HepG2 (cell line): ENCODE measurements at regions not wholly inside any gene's neighbourhood (a gene's known extent, or its start where the extent isn't known, plus 50 kb on each side); places are given as distances from the start of the nearest gene placed in this dataset.

Experiments used
- ATAC-seq: fragments of 200-7000 bp; cut with Tn5 transposase; 3 replicates; pipeline ENCODE4 v1.9.1; 2020; ENCODE audit warnings: mild to moderate bottlenecking, moderate library complexity
- BruUV-seq: library from RNA; stranded (reverse); fragments of 400-500 nt; replicated peaks from 2 replicates; lab custom pipeline; 2021; lab: Mats Ljungman, UMichigan
- CTCF ChIA-PET: fragments of 300-600 bp; formaldehyde crosslinking; extraction: SDS; loops from one replicate; lab custom pipeline; 2021; ENCODE audit warnings: low total read pairs, inconsistent platforms, low intra/inter-chr PET ratio; lab: Yijun Ruan, JAX
- POLR2A ChIA-PET: fragments of 350-600 bp; sonication (Branson Sonifier 250); formaldehyde crosslinking; loops from one replicate; lab custom pipeline; 2020; ENCODE audit warnings: antibody characterized with exemption, inconsistent platforms; lab: Yijun Ruan, JAX
- DNase-seq: peaks from one replicate; pipeline ENCODE4 v3.0.0-alpha.2; 2015; ENCODE audit warnings: low spot score
- FAIRE-seq: peaks from 3 replicates; lab custom pipeline; 2011; peaks lifted over from hg19 to GRCh38; lab: Jason Lieb, UNC
- H2AFZ ChIP-seq: one replicate; pipeline ENCODE4 v1.6.1; 2011; ENCODE audit warnings: low read length, inconsistent platforms
- H3K27ac ChIP-seq: fragments of 300-600 bp; 3 replicates; pipeline ENCODE4 v1.8.0; 2011; ENCODE audit warnings: mixed run types, mild to moderate bottlenecking, mixed read lengths, low read length, inconsistent platforms; ENCODE audit not compliant: insufficient read depth; ENCODE audit errors: extremely low read length
- H3K27me3 ChIP-seq, 2 experiments: fragments of 200-600 bp in 1 of 2; 2 replicates in 1 of 2; 3 replicates in 1 of 2; pipeline versions ENCODE4 v1.6.0 to v1.8.0; 2011; ENCODE audit warnings: low read length in 2 of 2, mild to moderate bottlenecking in 2 of 2, moderate library complexity in 2 of 2, inconsistent platforms in 1 of 2; ENCODE audit not compliant: insufficient read depth in 2 of 2, control insufficient read depth in 1 of 2
- H3K36me3 ChIP-seq, 2 experiments: fragments of 200-600 bp in 1 of 2; replicated peaks in 1 of 2; 2 replicates in 1 of 2; 3 replicates in 1 of 2; pipeline versions ENCODE4 v1.5.1 to v1.8.0; 2011; ENCODE audit warnings: low read length in 2 of 2, inconsistent platforms in 1 of 2; ENCODE audit not compliant: insufficient read depth in 2 of 2, control insufficient read depth in 1 of 2
- H3K4me1 ChIP-seq: 2 replicates; pipeline ENCODE4 v1.5.1; 2012; ENCODE audit warnings: low read length, inconsistent platforms; ENCODE audit not compliant: insufficient read depth
- H3K4me2 ChIP-seq: 2 replicates; pipeline ENCODE4 v1.6.0; 2011; ENCODE audit warnings: low read depth, low read length, inconsistent platforms
- H3K4me3 ChIP-seq, 3 experiments: fragments of 200-600 bp in 1 of 3; sonication (generic), shearing (Covaris generic) in 1 of 3; replicated peaks in 1 of 3; 2 replicates each; pipeline ENCODE4 v1.5.1; 2011 to 2016; ENCODE audit warnings: low read length in 3 of 3, inconsistent platforms in 2 of 3, low read depth in 2 of 3, mild to moderate bottlenecking in 2 of 3, control low read depth in 1 of 3, mixed read lengths in 1 of 3; ENCODE audit not compliant: insufficient read depth in 1 of 3
- H3K79me2 ChIP-seq: one replicate; pipeline ENCODE4 v1.6.1; 2011; ENCODE audit warnings: low read length, inconsistent platforms; ENCODE audit not compliant: insufficient read depth
- H3K9ac ChIP-seq: 2 replicates; pipeline ENCODE4 v1.6.0; 2011; ENCODE audit warnings: mild to moderate bottlenecking, low read depth, low read length, inconsistent platforms; ENCODE audit not compliant: insufficient read depth
- H3K9me3 ChIP-seq: 2 replicates; pipeline ENCODE4 v1.5.1; 2012; ENCODE audit warnings: mild to moderate bottlenecking, low read length
- H4K20me1 ChIP-seq: 2 replicates; pipeline ENCODE4 v1.6.0; 2011; ENCODE audit warnings: inconsistent platforms, mild to moderate bottlenecking, low read length, moderate library complexity; ENCODE audit not compliant: insufficient read depth
- ARHGAP35 ChIP-seq: sonication (generic); formaldehyde crosslinking; IDR thresholded peaks from 2 replicates; pipeline ENCODE4 v1.9.0; 2022; ENCODE audit warnings: mild to moderate bottlenecking, inconsistent platforms, moderate library complexity, missing genetic modification reagents, borderline replicate concordance
- ARID2 ChIP-seq: sonication (generic); formaldehyde crosslinking; IDR thresholded peaks from 2 replicates; pipeline ENCODE4 v1.8.1; 2022; ENCODE audit warnings: mild to moderate bottlenecking, missing genetic modification reagents, borderline replicate concordance
- HHEX ChIP-seq: IDR thresholded peaks from 2 replicates; pipeline ENCODE4 v1.6.1; 2016; ENCODE audit warnings: control low read depth
- KLF15 ChIP-seq: sonication (generic); formaldehyde crosslinking; IDR thresholded peaks from 2 replicates; pipeline ENCODE4 v1.8.1; 2023; ENCODE audit warnings: borderline replicate concordance, mild to moderate bottlenecking, inconsistent platforms, missing genetic modification reagents, mixed read lengths
- MIER2 ChIP-seq: IDR thresholded peaks from 2 replicates; pipeline ENCODE4 v1.6.1; 2016; ENCODE audit warnings: missing biosample characterization, missing genetic modification reagents
- MLLT10 ChIP-seq: sonication (generic); formaldehyde crosslinking; IDR thresholded peaks from 2 replicates; pipeline ENCODE4 v1.4.0; 2020; ENCODE audit warnings: missing genetic modification reagents
- MTF2 ChIP-seq: sonication (generic); formaldehyde crosslinking; IDR thresholded peaks from 2 replicates; pipeline ENCODE4 v1.5.0; 2020; ENCODE audit warnings: missing genetic modification reagents, borderline replicate concordance
- MXD1 ChIP-seq: sonication (generic); formaldehyde crosslinking; IDR thresholded peaks from 2 replicates; pipeline ENCODE4 v1.4.0; 2020; ENCODE audit warnings: mild to moderate bottlenecking, missing genetic modification reagents
- NR2F2 ChIP-seq: IDR thresholded peaks from 2 replicates; pipeline ENCODE4 v1.6.1; 2012; ENCODE audit warnings: low read depth, inconsistent platforms, borderline replicate concordance
- PITX1 ChIP-seq: sonication (generic); formaldehyde crosslinking; IDR thresholded peaks from 2 replicates; pipeline ENCODE4 v1.5.1; 2020; ENCODE audit warnings: mild to moderate bottlenecking, missing genetic modification reagents
- SMARCE1 ChIP-seq: fragments of 450-650 bp; IDR thresholded peaks from 2 replicates; pipeline ENCODE4 v1.6.1; 2017; ENCODE audit warnings: borderline replicate concordance
- SNAI1 ChIP-seq: sonication (generic); formaldehyde crosslinking; IDR thresholded peaks from 2 replicates; pipeline ENCODE4 v1.5.0; 2020; ENCODE audit warnings: mild to moderate bottlenecking, missing genetic modification reagents, borderline replicate concordance
- TAF15 ChIP-seq: fragments of 200-400 bp; formaldehyde crosslinking; IDR thresholded peaks from one replicate; pipeline ENCODE4 v1.6.1; 2018; ENCODE audit warnings: mild to moderate bottlenecking, low read depth, low read length; ENCODE audit not compliant: poor library complexity, severe bottlenecking
- TCF12 ChIP-seq, 2 experiments: fragments of 450-650 bp in 1 of 2; sonication (generic) in 1 of 2; formaldehyde crosslinking in 1 of 2; IDR thresholded peaks; 2 replicates each; pipeline versions ENCODE4 v1.6.1 to v1.8.0; 2017 to 2022; ENCODE audit warnings: antibody characterized with exemption in 1 of 2, mild to moderate bottlenecking in 1 of 2, missing genetic modification reagents in 1 of 2, moderate library complexity in 1 of 2
- ZHX2 ChIP-seq, 2 experiments: sonication (generic) in 1 of 2; formaldehyde crosslinking in 1 of 2; IDR thresholded peaks; 2 replicates each; pipeline versions ENCODE4 v1.6.1 to v1.9.0; 2014 to 2022; ENCODE audit warnings: antibody characterized with exemption in 1 of 2, borderline replicate concordance in 1 of 2, inconsistent platforms in 1 of 2, low read depth in 1 of 2, missing genetic modification reagents in 1 of 2
- ZNF235 ChIP-seq: sonication (generic); formaldehyde crosslinking; IDR thresholded peaks from 2 replicates; pipeline ENCODE4 v1.8.1; 2023; ENCODE audit warnings: mild to moderate bottlenecking, missing genetic modification reagents, borderline replicate concordance
- ZNF761 ChIP-seq: sonication (generic); formaldehyde crosslinking; conservative IDR thresholded peaks from 2 replicates; pipeline ENCODE4 v1.4.0; 2020; ENCODE audit warnings: mild to moderate bottlenecking, missing genetic modification reagents
- WGBS: methylation state at CpG from one replicate; pipeline ENCODE4 v1.1.6; 2017; ENCODE audit warnings: low lambda C conversion rate; 5-methylcytosine and 5-hydroxymethylcytosine counted together
- in situ Hi-C: cut with HindIII; loops from 2 replicates; pipeline ENCODE4 v1.10.0; 2017; ENCODE audit warnings: low pct_unique_long_range_greater_than_20kb; ENCODE audit not compliant: extremely low pct_ligation_motif_present
- intact Hi-C: fragments of 100-400 bp; cut with micrococcal nuclease; formaldehyde crosslinking; loops from one replicate; pipeline ENCODE4 v1.10.0; 2022; ENCODE audit not compliant: unreplicated experiment

GRCh38 chr18:22556222-22557167 lies 138.8 kb upstream of the CTAGE1 start:
- BruUV-seq, result no TSS peak
- no peak for DNase-seq
- WGBS, result 41% methylated on average over 7 of the region's 8 CpGs
- TF ChIP-seq MTF2 (CRISPR knock-in tag) (no peak), MIER2 (CRISPR knock-in tag) (no peak), TCF12 (IDR thresholded peaks at IDR 0.05) (no peak), TCF12 (CRISPR knock-in tag; IDR thresholded peaks at IDR 0.05) (no peak), SNAI1 (CRISPR knock-in tag) (no peak), HHEX (CRISPR knock-in tag) (no peak), TAF15 (no peak), ARHGAP35 (CRISPR knock-in tag) (no peak), MLLT10 (CRISPR knock-in tag) (no peak), PITX1 (no peak), KLF15 (CRISPR knock-in tag) (no peak), ZHX2 (IDR thresholded peaks at IDR 0.05; ENCODE audit: low read depth) (no peak), ZHX2 (CRISPR knock-in tag; IDR thresholded peaks at IDR 0.05; ENCODE audit: borderline replicate concordance) (no peak), ZNF761 (CRISPR knock-in tag) (no peak), ZNF235 (CRISPR knock-in tag) (no peak), SMARCE1 (no peak), ARID2 (CRISPR knock-in tag) (no peak), NR2F2 (no peak), MXD1 (CRISPR knock-in tag) (no peak)

More at GRCh38 chr18:22556222-22557167, 138.8 kb upstream of the CTAGE1 start:
- no peaks in the 10 kb centered on the region for H4K20me1 ChIP-seq
- in situ Hi-C loops, result no loop called here
- no peak overlapping the region for H2AFZ ChIP-seq
- H3K27ac ChIP-seq, result no peak overlapping the region
- no peak overlapping the region for H3K4me3 ChIP-seq
- H3K9ac ChIP-seq, result no peak overlapping the region
- ChIA-PET CTCF (no interaction called here), POLR2A (no interaction called here)
- H3K4me1 ChIP-seq, result peaks cover 17% of the 10 kb centered on the region
- no peak overlapping the region for H3K4me2 ChIP-seq
- ATAC-seq, result no peak
- peaks cover 2 to 11% of the 10 kb centered on the region in 2 experiments for H3K27me3 ChIP-seq
- no peaks in the 10 kb centered on the region for H3K9me3 ChIP-seq
- no peaks in the 10 kb centered on the region for H3K79me2 ChIP-seq
- no peak for FAIRE-seq
- intact Hi-C loops, result no loop called here
- no peaks in the 10 kb centered on the region for H3K36me3 ChIP-seq
